Smooth muscle cell (in vitro differentiated cells): ENCODE measurements at regions not wholly inside any gene's neighbourhood (a gene's known extent, or its start where the extent isn't known, plus 50 kb on each side); places are given as distances from the start of the nearest gene placed in this dataset.
"Not testable (repeated sequence)": the region's sequence is repeated elsewhere in the genome, so short reads cannot be mapped to it uniquely, and the experiment has no call there.

ENCODE experiments used
- DNase-seq: peaks from one replicate; lab custom pipeline; 2025; ENCODE audit not compliant: unreplicated experiment; lab: John Stamatoyannopoulos, UW
- H2AFZ ChIP-seq: fragments of 200-600 bp; sonication (generic); 2 replicates; pipeline ENCODE4 v1.6.0; 2016; ENCODE audit warnings: antibody characterized with exemption, low read depth, mild to moderate bottlenecking
- H3F3A ChIP-seq: fragments of 200-600 bp; sonication (generic); 2 replicates; pipeline ENCODE4 v1.6.0; 2017; ENCODE audit warnings: antibody characterized with exemption, low read depth
- H3K27ac ChIP-seq: fragments of 200-600 bp; sonication (generic); 2 replicates; pipeline ENCODE4 v1.5.1; 2016; ENCODE audit warnings: low read depth, mild to moderate bottlenecking
- H3K27me3 ChIP-seq: fragments of 200-600 bp; sonication (generic); 2 replicates; pipeline ENCODE4 v1.6.1; 2016; ENCODE audit warnings: low read depth, mild to moderate bottlenecking
- H3K36me3 ChIP-seq: fragments of 200-600 bp; sonication (generic); 2 replicates; pipeline ENCODE4 v1.5.1; 2016; ENCODE audit warnings: low read depth
- H3K4me1 ChIP-seq: fragments of 200-600 bp; sonication (generic); 2 replicates; pipeline ENCODE4 v1.5.1; 2016; ENCODE audit warnings: low read depth
- H3K4me2 ChIP-seq: fragments of 200-600 bp; sonication (generic); 2 replicates; pipeline ENCODE4 v1.6.0; 2016; ENCODE audit warnings: mild to moderate bottlenecking
- H3K4me3 ChIP-seq: fragments of 200-600 bp; sonication (generic); 2 replicates; pipeline ENCODE4 v1.5.1; 2016; ENCODE audit warnings: mild to moderate bottlenecking
- H3K79me2 ChIP-seq: fragments of 200-600 bp; sonication (generic); 2 replicates; pipeline ENCODE4 v1.6.0; 2016; ENCODE audit warnings: low read depth, mild to moderate bottlenecking
- H3K9ac ChIP-seq: fragments of 200-600 bp; sonication (generic); 2 replicates; pipeline ENCODE4 v1.6.0; 2016; ENCODE audit warnings: low read depth
- H3K9me3 ChIP-seq: fragments of 200-600 bp; sonication (generic); replicated peaks from 2 replicates; pipeline ENCODE4 v1.5.1; 2016; ENCODE audit warnings: low read depth
- H4K20me1 ChIP-seq: fragments of 200-600 bp; sonication (generic); 2 replicates; pipeline ENCODE4 v1.6.0; 2016; ENCODE audit warnings: low read depth
- CTCF ChIP-seq: fragments of 200-600 bp; sonication (generic); IDR thresholded peaks from 2 replicates; pipeline ENCODE4 v1.5.1; 2017; ENCODE audit warnings: borderline replicate concordance, mild to moderate bottlenecking, antibody characterized with exemption; ENCODE audit not compliant: insufficient read depth, poor library complexity, severe bottlenecking
- WGBS: methylation state at CpG from one replicate; pipeline ENCODE4 v1.1.7; 2016; ENCODE audit warnings: low lambda C conversion rate; 5-methylcytosine and 5-hydroxymethylcytosine counted together

GRCh38 chr12:127127897-127128296 lies 1139.1 kb upstream of the TMEM132C start:
- no peak overlapping the region for H2AFZ ChIP-seq
- H3F3A ChIP-seq = no peaks in the 10 kb centered on the region
- H3K36me3 ChIP-seq = no peaks in the 10 kb centered on the region
- no peak overlapping the region for H3K27ac ChIP-seq
- no peak overlapping the region for H3K9ac ChIP-seq
- no peaks in the 10 kb centered on the region for H3K4me1 ChIP-seq
- no peak overlapping the region for H3K4me2 ChIP-seq
- no peaks in the 10 kb centered on the region for H3K27me3 ChIP-seq
- no peak for TF ChIP-seq CTCF
- H3K79me2 ChIP-seq = no peaks in the 10 kb centered on the region
- no peaks in the 10 kb centered on the region for H3K9me3 ChIP-seq
- H4K20me1 ChIP-seq = no peaks in the 10 kb centered on the region
- no peak overlapping the region for H3K4me3 ChIP-seq
- no peak for DNase-seq
- WGBS = 95% methylated on average over 3 of the region's 3 CpGs

- Histone ChIP-seq H3K4me2 (no peak overlapping the region), H3K9ac (no peak overlapping the region), H3K36me3 (no peaks in the 10 kb centered on the region), H3K27ac (no peak overlapping the region), H3K79me2 (no peaks in the 10 kb centered on the region), H3K9me3 (no peaks in the 10 kb centered on the region), H2AFZ (no peak overlapping the region), H3K27me3 (no peaks in the 10 kb centered on the region), H3K4me3 (no peak overlapping the region), H3K4me1 (no peaks in the 10 kb centered on the region), H4K20me1 (no peaks in the 10 kb centered on the region), H3F3A (no peaks in the 10 kb centered on the region)
- TF ChIP-seq CTCF = no peak
- no peak for DNase-seq
- WGBS = 78% methylated on average over 11 of the region's 11 CpGs
Measured at GRCh38 chr12:127130506-127131124, 1136.4 kb upstream of the TMEM132C start.

GRCh38 chr12:127133675-127134335 lies 1133.2 kb upstream of the TMEM132C start:
- Histone ChIP-seq H3K27me3 (no peaks in the 10 kb centered on the region), H3K4me3 (no peak overlapping the region), H3K79me2 (no peaks in the 10 kb centered on the region), H3K36me3 (no peaks in the 10 kb centered on the region), H3K27ac (no peak overlapping the region), H3F3A (no peaks in the 10 kb centered on the region), H3K9ac (no peak overlapping the region), H3K9me3 (no peaks in the 10 kb centered on the region), H4K20me1 (no peaks in the 10 kb centered on the region), H3K4me2 (no peak overlapping the region), H3K4me1 (no peaks in the 10 kb centered on the region), H2AFZ (no peak overlapping the region)
- no peak for TF ChIP-seq CTCF
- DNase-seq = no peak
- WGBS = 66% methylated on average over 11 of the region's 11 CpGs

GRCh38 chr12:127140864-127141484 lies 1126.0 kb upstream of the TMEM132C start:
- H3F3A ChIP-seq, H3K36me3 ChIP-seq, H3K27ac ChIP-seq, H2AFZ ChIP-seq, H3K79me2 ChIP-seq, DNase-seq, H3K9ac ChIP-seq, H3K4me3 ChIP-seq, H3K9me3 ChIP-seq, H3K4me1 ChIP-seq, H3K27me3 ChIP-seq, H4K20me1 ChIP-seq, H3K4me2 ChIP-seq: not testable (repeated sequence)
- 85% methylated on average over 3 of the region's 3 CpGs for WGBS
